K562 (cell line): ENCODE measurements at regions not wholly inside any gene's neighbourhood (a gene's known extent, or its start where the extent isn't known, plus 50 kb on each side); places are given as distances from the start of the nearest gene placed in this dataset.
"Not testable (repeated sequence)": the region's sequence is repeated elsewhere in the genome, so short reads cannot be mapped to it uniquely, and the experiment has no call there.

ENCODE experiments used
- ATAC-seq: fragments of 200-7000 bp; cut with Tn5 transposase; 3 replicates; pipeline ENCODE4 v1.9.1; 2020; ENCODE audit warnings: moderate library complexity
- BruUV-seq: library from RNA; stranded (reverse); fragments of 400-500 nt; replicated peaks from 2 replicates; lab custom pipeline; 2021; lab: Mats Ljungman, UMichigan
- CTCF ChIA-PET: fragments of 300-600 bp; formaldehyde crosslinking; extraction: SDS; loops from one replicate; lab custom pipeline; 2021; ENCODE audit warnings: low intra/inter-chr PET ratio; lab: Yijun Ruan, JAX
- POLR2A ChIA-PET: fragments of 300-600, 350-650 bp; sonication (Branson Sonifier 250); formaldehyde crosslinking; extraction: SDS; loops from one replicate; lab custom pipeline; 2021; ENCODE audit warnings: antibody characterized with exemption, inconsistent platforms; lab: Yijun Ruan, JAX
- DNase-seq, 4 experiments: peaks; one replicate each; pipeline versions ENCODE4 v3.0.0 to v3.0.0-alpha.2; 2011 to 2018; ENCODE audit warnings: low spot score in 3 of 4, mixed read lengths in 3 of 4; ENCODE audit errors: extremely low read depth in 1 of 4
- FAIRE-seq: peaks from 2 replicates; lab custom pipeline; 2011; peaks lifted over from hg19 to GRCh38; lab: Jason Lieb, UNC
- H2AFZ ChIP-seq: 2 replicates; pipeline ENCODE4 v1.6.0; 2011; ENCODE audit warnings: low read depth, low read length, control low read depth, inconsistent platforms
- H3K27ac ChIP-seq: fragments of 200-600 bp; 3 replicates; pipeline ENCODE4 v1.8.0; 2011; ENCODE audit warnings: low read depth, mild to moderate bottlenecking, control low read depth, inconsistent platforms, low read length, moderate library complexity, mixed read lengths; ENCODE audit errors: extremely low read depth
- H3K27me3 ChIP-seq, 2 experiments: fragments of 300-600 bp in 1 of 2; 2 replicates in 1 of 2; 3 replicates in 1 of 2; pipeline versions ENCODE4 v1.6.0 to v1.8.0; 2011; ENCODE audit warnings: inconsistent platforms in 2 of 2, low read length in 2 of 2, mild to moderate bottlenecking in 1 of 2, mixed read lengths in 1 of 2, moderate library complexity in 1 of 2; ENCODE audit not compliant: control insufficient read depth in 2 of 2, insufficient read depth in 2 of 2
- H3K36me3 ChIP-seq: fragments of 300-600 bp; 3 replicates; pipeline ENCODE4 v1.8.0; 2011; ENCODE audit warnings: mild to moderate bottlenecking, low read length, inconsistent platforms; ENCODE audit not compliant: control insufficient read depth, insufficient read depth
- H3K4me1 ChIP-seq, 2 experiments: fragments of 200-600 bp in 1 of 2; replicated peaks in 1 of 2; 2 replicates in 1 of 2; 3 replicates in 1 of 2; pipeline versions ENCODE4 v1.5.1 to v1.8.0; 2011; ENCODE audit warnings: inconsistent platforms in 2 of 2, low read length in 2 of 2, mild to moderate bottlenecking in 1 of 2, mixed read lengths in 1 of 2, moderate library complexity in 1 of 2; ENCODE audit not compliant: control insufficient read depth in 2 of 2, insufficient read depth in 2 of 2
- H3K4me2 ChIP-seq: 2 replicates; pipeline ENCODE4 v1.6.1; 2011; ENCODE audit warnings: low read length, control low read depth, inconsistent platforms, mixed read lengths; ENCODE audit not compliant: insufficient read depth
- H3K4me3 ChIP-seq: fragments of 200-600 bp; sonication (generic), shearing (Covaris generic); 2 replicates; pipeline ENCODE4 v1.5.1; 2016; ENCODE audit warnings: control low read depth, inconsistent platforms
- H3K79me2 ChIP-seq: fragments of 200-600 bp; 3 replicates; pipeline ENCODE4 v1.8.0; 2011; ENCODE audit warnings: low read length, inconsistent platforms; ENCODE audit not compliant: control insufficient read depth, insufficient read depth
- H3K9ac ChIP-seq, 2 experiments: 2 replicates each; pipeline versions ENCODE4 v1.6.0 to v1.6.1; 2011; ENCODE audit warnings: low read depth in 2 of 2, low read length in 2 of 2, control low read depth in 1 of 2, inconsistent platforms in 1 of 2, mild to moderate bottlenecking in 1 of 2, mixed read lengths in 1 of 2; ENCODE audit not compliant: insufficient read depth in 1 of 2
- H3K9me1 ChIP-seq: one replicate; pipeline ENCODE4 v1.6.0; 2011; ENCODE audit warnings: inconsistent platforms, mild to moderate bottlenecking, low read length, moderate library complexity; ENCODE audit not compliant: control insufficient read depth, insufficient read depth
- H3K9me3 ChIP-seq: replicated peaks from 2 replicates; pipeline ENCODE4 v1.5.1; 2011; ENCODE audit warnings: low read depth, low read length, inconsistent platforms; ENCODE audit not compliant: control insufficient read depth, insufficient read depth
- H4K20me1 ChIP-seq: replicated peaks from 2 replicates; pipeline ENCODE4 v1.6.1; 2011; ENCODE audit warnings: low read length, inconsistent platforms, mixed read lengths; ENCODE audit not compliant: control insufficient read depth, insufficient read depth
- MAFF ChIP-seq: IDR thresholded peaks from 2 replicates; pipeline ENCODE4 v1.6.1; 2012; ENCODE audit warnings: low read length, improper control_type of control experiment
- MAFK ChIP-seq: IDR thresholded peaks from 2 replicates; pipeline ENCODE4 v1.6.1; 2011; ENCODE audit warnings: low read length, improper control_type of control experiment
- TSC22D4 ChIP-seq: fragments of 450-650 bp; IDR thresholded peaks from 2 replicates; pipeline ENCODE4 v1.6.1; 2016; ENCODE audit warnings: missing genetic modification characterization, missing biosample characterization, control low read depth
- ZFP36 ChIP-seq: fragments of 150-350 bp; IDR thresholded peaks from 2 replicates; pipeline ENCODE4 v1.6.1; 2018; ENCODE audit warnings: low read length, low read depth; ENCODE audit not compliant: partially characterized antibody
- ZNF316 ChIP-seq: fragments of 450-650 bp; IDR thresholded peaks from 2 replicates; pipeline ENCODE4 v1.6.1; 2016
- ZNF431 ChIP-seq: sonication (generic); formaldehyde crosslinking; IDR thresholded peaks from 2 replicates; pipeline ENCODE4 v1.8.0; 2022; ENCODE audit warnings: mild to moderate bottlenecking, missing genetic modification reagents
- ZNF436 ChIP-seq: fragments of 250-450, 450-650 bp; sonication (Bioruptor Pico); formaldehyde crosslinking; IDR thresholded peaks from 2 replicates; pipeline ENCODE4 v1.7.0; 2020; ENCODE audit warnings: mild to moderate bottlenecking
- WGBS: fragments of 100-300 bp; shearing (Covaris generic); methylation state at CpG from one replicate; pipeline ENCODE4 v1.1.6; 2016; ENCODE audit warnings: low coverage, mixed read lengths; ENCODE audit not compliant: insufficient coverage; ENCODE audit errors: missing lambda C conversion rate; 5-methylcytosine and 5-hydroxymethylcytosine counted together
- in situ Hi-C: fragments of 300-500 bp; cut with MboI; formaldehyde crosslinking; loops from 4 replicates; pipeline ENCODE4 v1.15.0; 2018; ENCODE audit warnings: inconsistent platforms, mixed read lengths
- intact Hi-C: fragments of 100-400 bp; cut with micrococcal nuclease; formaldehyde crosslinking; loops from 2 replicates; pipeline ENCODE4 v1.14.2; 2022

- CTCF ChIA-PET, result no interaction called here
- Histone ChIP-seq H3K79me2 (no peaks in the 10 kb centered on the region), H3K9me3 (peaks cover 5% of the 10 kb centered on the region; the same call in 1 of the 2 replicates), H3K27ac (no peak overlapping the region), H3K4me2 (no peak overlapping the region), H4K20me1 (no peaks in the 10 kb centered on the region), H2AFZ (no peak overlapping the region), H3K9ac (no peak overlapping the region), H3K9me1 (no peaks in the 10 kb centered on the region), H3K27me3 (no peaks in the 10 kb centered on the region), H3K4me3 (no peak overlapping the region), H3K36me3 (no peaks in the 10 kb centered on the region), H3K4me1 (no peaks in the 10 kb centered on the region)
- intact Hi-C loops, result no loop called here
- in situ Hi-C loops, result no loop called here
- no peak for TF ChIP-seq ZNF436 (CRISPR knock-in tag)
- TF ChIP-seq MAFF, result 0 out of 2 replicates have a peak, but pooled peaks have one; percentile 23
- TF ChIP-seq TSC22D4 (tag), result no peak
- TF ChIP-seq MAFK, result peak; percentile 10; the same call in 1 of the 2 replicates
- TF ChIP-seq ZNF316, result peak; percentile 44; the same call in 1 of the 2 replicates
- DNase-seq (no peak), ATAC-seq (no peak), FAIRE-seq (no peak)
- WGBS, result 46% methylated on average over 6 of the region's 6 CpGs
- POLR2A ChIA-PET, result no interaction called here
- BruUV-seq, result no TSS peak
Observed at GRCh38 chr6:154624038-154624599, 109.1 kb upstream of the SCAF8 start.

GRCh38 chr6:154624727-154625126 is 108.5 kb upstream of the SCAF8 start:
- not testable (repeated sequence) for ATAC-seq, BruUV-seq, FAIRE-seq

More at GRCh38 chr6:154624727-154625126, 108.5 kb upstream of the SCAF8 start:
- H3K4me1 ChIP-seq, H4K20me1 ChIP-seq, H3K9me3 ChIP-seq, POLR2A ChIA-PET, H3K4me3 ChIP-seq, H3K79me2 ChIP-seq, H3K9ac ChIP-seq, H3K36me3 ChIP-seq, H2AFZ ChIP-seq, CTCF ChIA-PET, intact Hi-C loops, H3K9me1 ChIP-seq, H3K4me2 ChIP-seq, H3K27ac ChIP-seq, H3K27me3 ChIP-seq, in situ Hi-C loops, DNase-seq: not testable (repeated sequence)
- TF ChIP-seq ZFP36 (peak; percentile 43), ZNF431 (CRISPR knock-in tag) (peak; percentile 98)
- 13% methylated on average over 2 of the region's 2 CpGs for WGBS
